ENCODE measurements at regions not wholly inside any gene's neighbourhood (a gene's known extent, or its start where the extent isn't known, plus 50 kb on each side); places are given as distances from the start of the nearest gene placed in this dataset.

DNA sequence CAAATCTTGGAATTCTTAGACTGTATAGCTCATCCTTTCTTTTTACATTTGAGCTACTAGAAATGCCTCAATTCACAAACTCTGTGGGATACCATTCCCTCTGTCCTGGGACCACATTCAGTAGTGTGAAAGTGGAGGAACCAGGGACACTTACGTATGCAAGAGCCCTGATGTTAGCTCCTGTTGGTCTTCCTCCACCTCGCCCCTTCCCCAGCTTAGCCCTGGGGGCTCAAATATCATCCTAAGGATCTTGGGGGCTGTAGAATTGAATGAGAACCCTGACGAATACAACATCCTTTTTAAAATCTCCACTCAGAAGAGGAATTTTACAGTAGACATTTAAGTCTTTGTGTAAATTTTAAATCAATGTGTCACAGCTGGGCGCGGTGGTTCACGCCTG is 65.2 kb upstream of the RAPH1 start:
- no peaks in the 10 kb centered on the region for H3K9me2 ChIP-seq (ENCODE audit: insufficient read depth)
- no peak for DNase-seq
- H3K9me3 ChIP-seq (ENCODE audit: insufficient read depth, low read depth) = no peaks in the 10 kb centered on the region
- POLR2A ChIA-PET (ENCODE audit: unreplicated experiment) = no interaction called here
- H3F3A ChIP-seq (ENCODE audit: insufficient read depth, low read depth) = no peaks in the 10 kb centered on the region
- no peaks in the 10 kb centered on the region for H3K36me3 ChIP-seq (ENCODE audit: low read depth)
- H3K27ac ChIP-seq = no peak overlapping the region
- H3K4me1 ChIP-seq (replicated peaks; ENCODE audit: insufficient read depth) = peaks cover 10% of the 10 kb centered on the region
- no peak overlapping the region for H3K4me3 ChIP-seq
- no peaks in the 10 kb centered on the region for H3K79me2 ChIP-seq (ENCODE audit: low read depth)
- H3K27me3 ChIP-seq (ENCODE audit: insufficient read depth, low read depth) = no peaks in the 10 kb centered on the region
- no peaks in the 10 kb centered on the region for H4K20me1 ChIP-seq (ENCODE audit: insufficient read depth)
- intact Hi-C loops (cut with micrococcal nuclease; ENCODE audit: unreplicated experiment) = no loop called here
- H3K4me2 ChIP-seq = no peak overlapping the region
- no peak overlapping the region for H2AFZ ChIP-seq
- CTCF ChIA-PET = no interaction called here
- TF ChIP-seq, protein P1, sequence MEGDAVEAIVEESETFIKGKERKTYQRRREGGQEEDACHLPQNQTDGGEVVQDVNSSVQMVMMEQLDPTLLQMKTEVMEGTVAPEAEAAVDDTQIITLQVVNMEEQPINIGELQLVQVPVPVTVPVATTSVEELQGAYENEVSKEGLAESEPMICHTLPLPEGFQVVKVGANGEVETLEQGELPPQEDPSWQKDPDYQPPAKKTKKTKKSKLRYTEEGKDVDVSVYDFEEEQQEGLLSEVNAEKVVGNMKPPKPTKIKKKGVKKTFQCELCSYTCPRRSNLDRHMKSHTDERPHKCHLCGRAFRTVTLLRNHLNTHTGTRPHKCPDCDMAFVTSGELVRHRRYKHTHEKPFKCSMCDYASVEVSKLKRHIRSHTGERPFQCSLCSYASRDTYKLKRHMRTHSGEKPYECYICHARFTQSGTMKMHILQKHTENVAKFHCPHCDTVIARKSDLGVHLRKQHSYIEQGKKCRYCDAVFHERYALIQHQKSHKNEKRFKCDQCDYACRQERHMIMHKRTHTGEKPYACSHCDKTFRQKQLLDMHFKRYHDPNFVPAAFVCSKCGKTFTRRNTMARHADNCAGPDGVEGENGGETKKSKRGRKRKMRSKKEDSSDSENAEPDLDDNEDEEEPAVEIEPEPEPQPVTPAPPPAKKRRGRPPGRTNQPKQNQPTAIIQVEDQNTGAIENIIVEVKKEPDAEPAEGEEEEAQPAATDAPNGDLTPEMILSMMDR (conservative IDR thresholded peaks at IDR 0.05) = no peak
- TF ChIP-seq EZH2 (IDR thresholded peaks at IDR 0.05; ENCODE audit: low read depth) = no peak
- BruUV-seq (replicated peaks) = no TSS peak

DNA sequence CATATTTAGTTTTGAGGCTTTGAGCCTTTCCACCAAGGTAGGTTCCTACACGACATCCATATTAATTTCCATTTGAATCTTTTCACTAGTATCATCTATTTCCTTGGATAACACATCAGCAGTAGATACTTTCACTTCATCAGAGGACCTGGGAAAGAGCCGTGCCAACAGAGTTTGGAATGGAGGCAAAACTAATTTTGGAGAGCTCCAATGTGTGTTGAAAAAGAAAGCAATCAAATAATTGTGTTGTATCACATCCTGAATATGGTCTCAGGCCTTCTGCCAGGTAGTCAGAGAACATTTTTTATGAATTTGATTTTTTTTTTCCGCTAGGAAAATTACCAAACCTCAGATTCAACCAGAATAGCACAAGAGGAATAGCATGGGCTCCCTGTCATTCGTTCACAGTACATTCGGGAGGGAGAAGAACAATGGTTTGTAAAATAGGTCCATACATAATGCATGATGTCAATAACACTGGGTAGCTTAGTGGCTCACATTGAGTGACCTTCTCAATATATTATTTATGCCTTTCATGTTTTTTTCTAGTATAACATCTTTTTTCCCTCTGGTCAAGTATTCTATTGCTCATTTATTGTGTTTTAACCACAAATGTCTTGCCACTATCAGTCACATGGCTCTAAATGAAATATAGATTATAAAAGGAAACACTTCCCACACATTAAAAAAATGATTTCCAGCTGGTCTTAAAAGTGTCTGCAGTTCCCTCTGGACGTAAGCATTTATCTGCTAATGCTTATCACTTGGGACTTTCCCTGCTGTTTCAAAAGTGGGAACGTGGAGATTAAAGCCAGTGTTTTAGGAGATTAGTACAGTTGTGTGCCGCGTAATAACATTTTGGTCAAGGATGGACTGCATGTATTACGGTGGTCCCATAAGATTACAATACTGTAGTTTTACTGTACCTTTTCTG is 68.6 kb upstream of the RAPH1 start:
- TF ChIP-seq, protein P1 (conservative IDR thresholded peaks at IDR 0.05) = no peak
- no peak for TF ChIP-seq EZH2 (IDR thresholded peaks at IDR 0.05; ENCODE audit: low read depth)
- H3K4me2 ChIP-seq = no peak overlapping the region
- BruUV-seq (replicated peaks) = no TSS peak
- no peaks in the 10 kb centered on the region for H3F3A ChIP-seq (ENCODE audit: insufficient read depth, low read depth)
- H3K27me3 ChIP-seq (ENCODE audit: insufficient read depth, low read depth) = no peaks in the 10 kb centered on the region
- intact Hi-C loops (cut with micrococcal nuclease; ENCODE audit: unreplicated experiment) = no loop called here
- H3K27ac ChIP-seq = no peak overlapping the region
- H2AFZ ChIP-seq = no peak overlapping the region
- ChIA-PET CTCF (no interaction called here), POLR2A (ENCODE audit: unreplicated experiment) (no interaction called here)
- H3K79me2 ChIP-seq (ENCODE audit: low read depth) = no peaks in the 10 kb centered on the region
- DNase-seq = no peak
- H3K36me3 ChIP-seq (ENCODE audit: low read depth) = no peaks in the 10 kb centered on the region
- H3K9me3 ChIP-seq (ENCODE audit: insufficient read depth, low read depth) = no peaks in the 10 kb centered on the region
- H3K9me2 ChIP-seq (ENCODE audit: insufficient read depth) = no peaks in the 10 kb centered on the region
- no peaks in the 10 kb centered on the region for H4K20me1 ChIP-seq (ENCODE audit: insufficient read depth)
- H3K4me3 ChIP-seq = no peak overlapping the region
- H3K4me1 ChIP-seq (replicated peaks; ENCODE audit: insufficient read depth) = no peaks in the 10 kb centered on the region

DNA sequence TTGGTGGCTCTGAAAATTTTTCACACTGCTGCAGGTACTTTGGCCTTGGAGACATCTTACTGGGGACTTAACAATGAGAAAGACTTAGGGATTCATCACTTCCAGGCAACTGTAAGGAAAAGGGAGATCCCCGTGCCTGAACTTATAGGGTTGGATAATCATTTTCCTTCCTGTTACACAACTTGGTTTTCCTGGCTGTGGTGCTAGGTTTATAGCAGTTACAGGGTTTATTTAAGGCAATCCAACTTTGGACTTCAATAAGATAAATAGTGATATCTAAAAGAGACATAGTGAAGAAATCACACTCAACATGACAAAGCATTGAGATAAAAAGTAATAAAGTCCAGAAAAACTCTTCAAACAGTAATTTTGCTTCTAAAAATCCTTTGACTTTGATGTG is 70.2 kb upstream of the RAPH1 start:
- no peaks in the 10 kb centered on the region for H3F3A ChIP-seq (ENCODE audit: insufficient read depth, low read depth)
- H3K36me3 ChIP-seq (ENCODE audit: low read depth) = no peaks in the 10 kb centered on the region
- H3K4me2 ChIP-seq = no peak overlapping the region
- H3K79me2 ChIP-seq (ENCODE audit: low read depth) = no peaks in the 10 kb centered on the region
- H3K9me2 ChIP-seq (ENCODE audit: insufficient read depth) = no peaks in the 10 kb centered on the region
- no peaks in the 10 kb centered on the region for H3K27me3 ChIP-seq (ENCODE audit: insufficient read depth, low read depth)
- CTCF ChIA-PET = no interaction called here
- TF ChIP-seq EZH2 (IDR thresholded peaks at IDR 0.05; ENCODE audit: low read depth) = no peak
- TF ChIP-seq, protein P1 (conservative IDR thresholded peaks at IDR 0.05) = no peak
- no peak overlapping the region for H3K4me3 ChIP-seq
- H3K4me1 ChIP-seq (replicated peaks; ENCODE audit: insufficient read depth) = no peaks in the 10 kb centered on the region
- no peaks in the 10 kb centered on the region for H3K9me3 ChIP-seq (ENCODE audit: insufficient read depth, low read depth)
- intact Hi-C loops (cut with micrococcal nuclease; ENCODE audit: unreplicated experiment) = no loop called here
- H2AFZ ChIP-seq = no peak overlapping the region
- BruUV-seq (replicated peaks) = no TSS peak
- no peak for DNase-seq
- no peaks in the 10 kb centered on the region for H4K20me1 ChIP-seq (ENCODE audit: insufficient read depth)
- POLR2A ChIA-PET (ENCODE audit: unreplicated experiment) = no interaction called here
- H3K27ac ChIP-seq = no peak overlapping the region

Data from PC-9 (cell line).